Spleen (tissue), 11 donors: ENCODE measurements at regions not wholly inside any gene's neighbourhood (a gene's known extent, or its start where the extent isn't known, plus 50 kb on each side); places are given as distances from the start of the nearest gene placed in this dataset.

Source experiments
- DNase-seq: peaks from one replicate; pipeline ENCODE4 v3.0.0-alpha.2; 2020
- H3K27ac ChIP-seq, 8 donors: fragments of 200-600 bp; sonication (generic) in 7 of 8; 1 replicate in 4 of 8; 2 replicates in 4 of 8; pipeline versions ENCODE4 v1.5.0 to v1.8.0; 2016 to 2021; ENCODE audit warnings: inconsistent platforms in 4 of 8, mild to moderate bottlenecking in 4 of 8, moderate library complexity in 1 of 8
- H3K27me3 ChIP-seq, 7 donors: fragments of 200-600 bp; sonication (generic) in 6 of 7; replicated peaks in 1 of 7; 1 replicate in 4 of 7; 2 replicates in 3 of 7; pipeline versions ENCODE4 v1.5.0 to v1.8.0; 2016 to 2021; ENCODE audit warnings: inconsistent platforms in 3 of 7, mild to moderate bottlenecking in 1 of 7
- H3K36me3 ChIP-seq, 6 donors: fragments of 200-600 bp; sonication (generic) in 5 of 6; 1 replicate in 4 of 6; 2 replicates in 2 of 6; pipeline versions ENCODE4 v1.5.0 to v1.8.0; 2016 to 2021; ENCODE audit warnings: inconsistent platforms in 2 of 6
- H3K4me1 ChIP-seq, 6 donors: fragments of 200-600 bp; sonication (generic) in 5 of 6; 1 replicate in 3 of 6; 2 replicates in 3 of 6; pipeline versions ENCODE4 v1.5.0 to v1.8.0; 2016 to 2021; ENCODE audit warnings: inconsistent platforms in 3 of 6
- H3K4me3 ChIP-seq, 8 donors: fragments of 200-600 bp; sonication (generic) in 7 of 8; 1 replicate in 4 of 8; 2 replicates in 4 of 8; pipeline versions ENCODE4 v1.5.0 to v1.8.0; 2016 to 2021; ENCODE audit warnings: inconsistent platforms in 4 of 8, mild to moderate bottlenecking in 4 of 8, moderate library complexity in 2 of 8
- H3K9me3 ChIP-seq, 8 donors: fragments of 200-600 bp; sonication (generic) in 7 of 8; 1 replicate in 4 of 8; 2 replicates in 4 of 8; pipeline versions ENCODE4 v1.5.0 to v1.8.0; 2016 to 2021; ENCODE audit warnings: inconsistent platforms in 4 of 8
- POLR2A ChIP-seq, 3 donors: fragments of 450-650 bp; IDR thresholded peaks; one replicate each; pipeline ENCODE4 v1.5.1; 2017; ENCODE audit warnings: antibody characterized with exemption in 3 of 3, mild to moderate bottlenecking in 1 of 3
- POLR2AphosphoS5 ChIP-seq, 3 donors: sonication (generic); formaldehyde crosslinking; IDR thresholded peaks; one replicate each; pipeline ENCODE4 v1.5.1; 2017; ENCODE audit warnings: antibody characterized with exemption in 3 of 3
- WGBS, 5 donors: extraction: QIAGEN DNeasy Blood & Tissue Kit in 3 of 5; methylation state at CpG; one replicate each; pipeline versions ENCODE4 v1.1.5 to v1.1.7; 2013 to 2018; 5-methylcytosine and 5-hydroxymethylcytosine counted together
- intact Hi-C: fragments of 100-400 bp; cut with DNase I; formaldehyde crosslinking; loops from one replicate; pipeline ENCODE4 v1.15.0; 2023; ENCODE audit warnings: low total_unique reads
- TF ChIP-seq, protein P1 (sequence below), 11 experiments: fragments of 200-600 bp in 7 of 11; fragments of 450-650 bp in 4 of 11; sonication (generic) in 4 of 11; IDR thresholded peaks in 8 of 11; conservative IDR thresholded peaks in 3 of 11; 1 replicate in 7 of 11; 2 replicates in 4 of 11; pipeline versions ENCODE4 v1.4.0 to v1.8.0; 2016 to 2021; ENCODE audit warnings: antibody characterized with exemption in 11 of 11, inconsistent platforms in 4 of 11, mild to moderate bottlenecking in 1 of 11
- donor health status: healthy with polysubstance abuse.
- donor health status: DM: no; HTN: no; CAD: no; lungs with moderate emphysema.
- donor health status: DM: no; HTN: no; CAD: no.
- donor health status: Bipolar disorder and iron deficiency.
- donor health status: healthy.
- donor health status: DM: no; HTN: no; CAD: no.
- donor health status: DM: yes; HTN: yes; CAD: no.

DNA sequence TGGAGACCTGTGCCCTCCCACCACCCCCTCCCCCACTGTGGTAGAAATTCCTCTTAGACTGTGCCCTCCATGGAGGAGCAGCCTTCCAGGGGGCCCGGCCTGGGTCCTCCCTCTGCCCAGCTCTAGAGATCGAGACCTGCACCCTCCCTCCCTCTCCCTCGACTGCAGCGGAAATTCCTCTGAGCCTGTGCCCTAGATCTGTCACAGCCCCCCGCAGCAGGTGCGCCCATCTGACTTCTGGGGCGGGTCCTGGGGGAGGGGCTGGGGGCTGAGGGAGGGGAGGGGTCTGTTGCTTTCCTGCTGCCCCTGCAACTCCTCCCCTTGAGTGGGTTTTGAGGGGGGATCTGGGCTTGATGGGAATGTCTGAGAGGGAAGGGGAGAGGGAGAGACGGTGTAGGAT, 177.8 kb upstream of the GSE1 start:
- no peak for DNase-seq
- 75 to 86% (median 81%) methylated on average over 2 to 8 of the region's 8 CpGs for WGBS, 5 donors
- H3K36me3 ChIP-seq = no peaks in the 10 kb centered on the region
- H3K27me3 ChIP-seq = no peaks in the 10 kb centered on the region
- peaks cover 0 to 19% (median 6%) of the 10 kb centered on the region in 6 donors for H3K4me1 ChIP-seq
- H3K27ac ChIP-seq = no peak overlapping the region
- H3K4me3 ChIP-seq = no peak overlapping the region
- intact Hi-C loops = no loop called here
- no peak for TF ChIP-seq POLR2A (IDR thresholded peaks at IDR 0.05)
- TF ChIP-seq, protein P1, sequence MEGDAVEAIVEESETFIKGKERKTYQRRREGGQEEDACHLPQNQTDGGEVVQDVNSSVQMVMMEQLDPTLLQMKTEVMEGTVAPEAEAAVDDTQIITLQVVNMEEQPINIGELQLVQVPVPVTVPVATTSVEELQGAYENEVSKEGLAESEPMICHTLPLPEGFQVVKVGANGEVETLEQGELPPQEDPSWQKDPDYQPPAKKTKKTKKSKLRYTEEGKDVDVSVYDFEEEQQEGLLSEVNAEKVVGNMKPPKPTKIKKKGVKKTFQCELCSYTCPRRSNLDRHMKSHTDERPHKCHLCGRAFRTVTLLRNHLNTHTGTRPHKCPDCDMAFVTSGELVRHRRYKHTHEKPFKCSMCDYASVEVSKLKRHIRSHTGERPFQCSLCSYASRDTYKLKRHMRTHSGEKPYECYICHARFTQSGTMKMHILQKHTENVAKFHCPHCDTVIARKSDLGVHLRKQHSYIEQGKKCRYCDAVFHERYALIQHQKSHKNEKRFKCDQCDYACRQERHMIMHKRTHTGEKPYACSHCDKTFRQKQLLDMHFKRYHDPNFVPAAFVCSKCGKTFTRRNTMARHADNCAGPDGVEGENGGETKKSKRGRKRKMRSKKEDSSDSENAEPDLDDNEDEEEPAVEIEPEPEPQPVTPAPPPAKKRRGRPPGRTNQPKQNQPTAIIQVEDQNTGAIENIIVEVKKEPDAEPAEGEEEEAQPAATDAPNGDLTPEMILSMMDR (IDR thresholded peaks at IDR 0.05 in 8 of 11, conservative IDR thresholded peaks at IDR 0.05 in 3 of 11) = no peak
- TF ChIP-seq POLR2AphosphoS5 (IDR thresholded peaks at IDR 0.05) = no peak
- no peaks in the 10 kb centered on the region for H3K9me3 ChIP-seq

DNA sequence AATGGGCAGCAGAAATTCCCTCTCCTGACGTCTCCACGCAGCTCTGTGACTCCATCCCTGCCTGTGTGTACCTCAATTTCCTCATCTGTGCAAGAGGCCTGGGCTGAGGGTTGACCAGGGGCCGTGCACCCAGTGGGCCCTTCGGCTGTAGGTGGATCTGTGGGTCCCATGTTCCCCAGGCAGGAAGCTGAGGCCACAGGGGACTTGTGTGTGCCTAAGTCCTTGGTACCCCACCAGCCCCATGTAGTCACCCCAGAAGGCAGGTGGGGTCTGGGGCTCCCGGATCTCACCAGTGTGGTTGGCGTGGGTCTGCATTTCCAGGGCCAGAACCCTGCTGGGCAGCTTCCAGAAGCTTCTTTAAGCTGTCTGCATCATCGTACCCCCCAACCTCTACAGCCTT, 177.4 kb upstream of the GSE1 start:
- Histone ChIP-seq H3K27me3 (no peaks in the 10 kb centered on the region), H3K4me3 (no peak overlapping the region), H3K4me1 (peaks cover 0 to 19% (median 6%) of the 10 kb centered on the region in 6 donors), H3K36me3 (no peaks in the 10 kb centered on the region), H3K27ac (peak overlapping the region in 2 of 8 donors; percentile 48 to 56), H3K9me3 (no peaks in the 10 kb centered on the region)
- TF ChIP-seq POLR2A (IDR thresholded peaks at IDR 0.05) = no peak
- no peak for TF ChIP-seq POLR2AphosphoS5 (IDR thresholded peaks at IDR 0.05)
- intact Hi-C loops = no loop called here
- 69 to 87% (median 86%) methylated on average over 5 to 7 of the region's 7 CpGs for WGBS, 5 donors
- DNase-seq = no peak

DNA sequence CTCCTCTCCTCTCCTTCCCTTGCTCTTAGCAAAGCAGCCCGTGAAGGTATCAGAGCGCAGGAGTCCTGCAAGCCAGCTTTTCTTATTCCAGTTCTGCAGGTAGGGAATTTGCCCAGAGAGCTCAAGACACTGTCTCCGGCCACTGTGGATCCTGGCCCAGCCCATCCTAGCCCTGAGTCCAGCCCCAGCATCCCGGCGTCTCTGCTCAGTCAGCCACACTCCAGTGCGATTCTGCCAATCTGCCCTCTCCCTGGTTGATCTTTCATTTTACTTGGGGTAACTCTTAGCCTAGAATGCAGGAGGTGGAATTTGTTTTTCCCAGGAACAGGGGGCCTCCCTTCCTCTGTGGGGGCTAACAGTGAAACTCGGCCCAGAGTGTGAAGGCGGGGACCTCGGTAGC, 176.9 kb upstream of the GSE1 start:
- no peaks in the 10 kb centered on the region for H3K9me3 ChIP-seq
- no peak overlapping the region for H3K4me3 ChIP-seq
- 80 to 92% (median 86%) methylated on average over 9 of the region's 9 CpGs for WGBS, 5 donors
- no peaks in the 10 kb centered on the region for H3K36me3 ChIP-seq
- H3K4me1 ChIP-seq = peaks cover 0 to 19% (median 6%) of the 10 kb centered on the region in 6 donors
- no peaks in the 10 kb centered on the region for H3K27me3 ChIP-seq
- peak overlapping the region in 6 of 8 donors; percentile 48 to 63 (median 56) for H3K27ac ChIP-seq
- DNase-seq = no peak
- TF ChIP-seq, protein P1 (IDR thresholded peaks at IDR 0.05 in 8 of 11, conservative IDR thresholded peaks at IDR 0.05 in 3 of 11) = no peak
- TF ChIP-seq POLR2AphosphoS5 (IDR thresholded peaks at IDR 0.05) = no peak
- no peak for TF ChIP-seq POLR2A (IDR thresholded peaks at IDR 0.05)
- intact Hi-C loops = no loop called here

DNA sequence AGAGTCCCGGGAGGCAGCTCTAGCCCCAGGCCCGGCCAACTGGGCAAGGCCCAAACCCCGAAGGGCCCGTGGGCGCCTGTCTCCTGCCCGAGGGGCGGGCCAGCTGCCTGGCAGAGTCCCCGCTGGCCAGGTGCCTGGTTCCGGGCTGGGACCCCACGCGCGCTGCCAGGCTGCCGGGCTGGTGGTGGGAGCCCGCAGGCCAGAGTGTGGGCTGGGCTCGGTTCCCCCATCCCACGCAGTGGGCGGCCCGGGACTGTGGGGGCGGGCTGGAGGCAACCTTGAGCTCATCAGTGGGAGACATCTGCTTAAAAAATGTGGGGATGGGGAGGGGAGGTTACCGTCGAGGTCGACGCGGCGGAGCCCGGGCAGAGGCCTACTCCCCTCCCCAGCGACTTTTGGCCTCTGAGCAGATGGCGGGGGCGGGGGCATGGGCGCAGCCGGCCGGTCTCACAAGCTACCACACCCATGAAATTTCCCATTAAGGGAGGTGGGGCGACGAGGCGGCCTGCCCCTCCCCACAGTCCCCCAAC, 176.4 kb upstream of the GSE1 start:
- Histone ChIP-seq H3K9me3 (no peaks in the 10 kb centered on the region), H3K4me1 (peaks cover 0 to 19% (median 6%) of the 10 kb centered on the region in 6 donors), H3K27ac (peak overlapping the region in 7 of 8 donors; percentile 22 to 63 (median 55)), H3K27me3 (no peaks in the 10 kb centered on the region), H3K4me3 (no peak overlapping the region), H3K36me3 (no peaks in the 10 kb centered on the region)
- no peak for TF ChIP-seq POLR2A (IDR thresholded peaks at IDR 0.05)
- TF ChIP-seq, protein P1 (IDR thresholded peaks at IDR 0.05 in 8 of 11, conservative IDR thresholded peaks at IDR 0.05 in 3 of 11) = no peak
- peak in 2 of 3 donors; percentile 34 to 60 for TF ChIP-seq POLR2AphosphoS5 (IDR thresholded peaks at IDR 0.05)
- 60 to 76% (median 64%) methylated on average over 25 to 35 of the region's 35 CpGs for WGBS, 5 donors
- no peak for DNase-seq
- intact Hi-C loops = no loop called here
